K562 (cell line): ENCODE measurements at regions not wholly inside any gene's neighbourhood (a gene's known extent, or its start where the extent isn't known, plus 50 kb on each side); places are given as distances from the start of the nearest gene placed in this dataset.

ENCODE experiments used
- ATAC-seq: fragments of 200-7000 bp; cut with Tn5 transposase; 3 replicates; pipeline ENCODE4 v1.9.1; 2020; ENCODE audit warnings: moderate library complexity
- BruUV-seq: library from RNA; stranded (reverse); fragments of 400-500 nt; replicated peaks from 2 replicates; lab custom pipeline; 2021; lab: Mats Ljungman, UMichigan
- CTCF ChIA-PET: fragments of 300-600 bp; formaldehyde crosslinking; extraction: SDS; loops from one replicate; lab custom pipeline; 2021; ENCODE audit warnings: low intra/inter-chr PET ratio; lab: Yijun Ruan, JAX
- POLR2A ChIA-PET: fragments of 300-600, 350-650 bp; sonication (Branson Sonifier 250); formaldehyde crosslinking; extraction: SDS; loops from one replicate; lab custom pipeline; 2021; ENCODE audit warnings: antibody characterized with exemption, inconsistent platforms; lab: Yijun Ruan, JAX
- DNase-seq, 4 experiments: peaks; one replicate each; pipeline versions ENCODE4 v3.0.0 to v3.0.0-alpha.2; 2011 to 2018; ENCODE audit warnings: low spot score in 3 of 4, mixed read lengths in 3 of 4; ENCODE audit errors: extremely low read depth in 1 of 4
- FAIRE-seq: peaks from 2 replicates; lab custom pipeline; 2011; peaks lifted over from hg19 to GRCh38; lab: Jason Lieb, UNC
- H2AFZ ChIP-seq: 2 replicates; pipeline ENCODE4 v1.6.0; 2011; ENCODE audit warnings: low read depth, low read length, control low read depth, inconsistent platforms
- H3K27ac ChIP-seq: fragments of 200-600 bp; 3 replicates; pipeline ENCODE4 v1.8.0; 2011; ENCODE audit warnings: low read depth, mild to moderate bottlenecking, control low read depth, inconsistent platforms, low read length, moderate library complexity, mixed read lengths; ENCODE audit errors: extremely low read depth
- H3K27me3 ChIP-seq, 2 experiments: fragments of 300-600 bp in 1 of 2; 2 replicates in 1 of 2; 3 replicates in 1 of 2; pipeline versions ENCODE4 v1.6.0 to v1.8.0; 2011; ENCODE audit warnings: inconsistent platforms in 2 of 2, low read length in 2 of 2, mild to moderate bottlenecking in 1 of 2, mixed read lengths in 1 of 2, moderate library complexity in 1 of 2; ENCODE audit not compliant: control insufficient read depth in 2 of 2, insufficient read depth in 2 of 2
- H3K36me3 ChIP-seq: fragments of 300-600 bp; 3 replicates; pipeline ENCODE4 v1.8.0; 2011; ENCODE audit warnings: mild to moderate bottlenecking, low read length, inconsistent platforms; ENCODE audit not compliant: control insufficient read depth, insufficient read depth
- H3K4me1 ChIP-seq, 2 experiments: fragments of 200-600 bp in 1 of 2; replicated peaks in 1 of 2; 2 replicates in 1 of 2; 3 replicates in 1 of 2; pipeline versions ENCODE4 v1.5.1 to v1.8.0; 2011; ENCODE audit warnings: inconsistent platforms in 2 of 2, low read length in 2 of 2, mild to moderate bottlenecking in 1 of 2, mixed read lengths in 1 of 2, moderate library complexity in 1 of 2; ENCODE audit not compliant: control insufficient read depth in 2 of 2, insufficient read depth in 2 of 2
- H3K4me2 ChIP-seq: 2 replicates; pipeline ENCODE4 v1.6.1; 2011; ENCODE audit warnings: low read length, control low read depth, inconsistent platforms, mixed read lengths; ENCODE audit not compliant: insufficient read depth
- H3K4me3 ChIP-seq: fragments of 200-600 bp; sonication (generic), shearing (Covaris generic); 2 replicates; pipeline ENCODE4 v1.5.1; 2016; ENCODE audit warnings: control low read depth, inconsistent platforms
- H3K79me2 ChIP-seq: fragments of 200-600 bp; 3 replicates; pipeline ENCODE4 v1.8.0; 2011; ENCODE audit warnings: low read length, inconsistent platforms; ENCODE audit not compliant: control insufficient read depth, insufficient read depth
- H3K9ac ChIP-seq, 2 experiments: 2 replicates each; pipeline versions ENCODE4 v1.6.0 to v1.6.1; 2011; ENCODE audit warnings: low read depth in 2 of 2, low read length in 2 of 2, control low read depth in 1 of 2, inconsistent platforms in 1 of 2, mild to moderate bottlenecking in 1 of 2, mixed read lengths in 1 of 2; ENCODE audit not compliant: insufficient read depth in 1 of 2
- H3K9me1 ChIP-seq: one replicate; pipeline ENCODE4 v1.6.0; 2011; ENCODE audit warnings: inconsistent platforms, mild to moderate bottlenecking, low read length, moderate library complexity; ENCODE audit not compliant: control insufficient read depth, insufficient read depth
- H3K9me3 ChIP-seq: replicated peaks from 2 replicates; pipeline ENCODE4 v1.5.1; 2011; ENCODE audit warnings: low read depth, low read length, inconsistent platforms; ENCODE audit not compliant: control insufficient read depth, insufficient read depth
- H4K20me1 ChIP-seq: replicated peaks from 2 replicates; pipeline ENCODE4 v1.6.1; 2011; ENCODE audit warnings: low read length, inconsistent platforms, mixed read lengths; ENCODE audit not compliant: control insufficient read depth, insufficient read depth
- CBFA2T2 ChIP-seq: fragments of 450-650 bp; conservative IDR thresholded peaks from 2 replicates; pipeline ENCODE4 v1.6.1; 2017; ENCODE audit warnings: mild to moderate bottlenecking
- KAT8 ChIP-seq: fragments of 450-650 bp; IDR thresholded peaks from 2 replicates; pipeline ENCODE4 v1.6.1; 2016; ENCODE audit warnings: low read depth, mild to moderate bottlenecking
- MXI1 ChIP-seq: IDR thresholded peaks from 2 replicates; pipeline ENCODE4 v1.6.1; 2011; ENCODE audit warnings: low read depth, mild to moderate bottlenecking, improper control_type of control experiment, low read length
- RREB1 ChIP-seq: fragments of 250-450 bp; sonication (Bioruptor Pico); IDR thresholded peaks from 2 replicates; pipeline ENCODE4 v1.4.0; 2020
- TRIM28 ChIP-seq: fragments of 450-650 bp; IDR thresholded peaks from 2 replicates; pipeline ENCODE4 v1.6.1; 2017
- ZNF124 ChIP-seq: sonication (generic); formaldehyde crosslinking; IDR thresholded peaks from 2 replicates; pipeline ENCODE4 v1.8.1; 2022; ENCODE audit warnings: missing genetic modification reagents
- ZNF507 ChIP-seq: conservative IDR thresholded peaks from 2 replicates; pipeline ENCODE4 v1.6.1; 2017; ENCODE audit warnings: missing genetic modification characterization, missing compliant biosample characterization
- ZNF655 ChIP-seq: fragments of 250-450 bp; sonication (Bioruptor Pico); IDR thresholded peaks from 2 replicates; pipeline ENCODE4 v1.5.0; 2021
- ZNF717 ChIP-seq: fragments of 250-450 bp; sonication (Bioruptor Pico); IDR thresholded peaks from 2 replicates; pipeline ENCODE4 v1.5.0; 2021
- WGBS: fragments of 100-300 bp; shearing (Covaris generic); methylation state at CpG from one replicate; pipeline ENCODE4 v1.1.6; 2016; ENCODE audit warnings: low coverage, mixed read lengths; ENCODE audit not compliant: insufficient coverage; ENCODE audit errors: missing lambda C conversion rate; 5-methylcytosine and 5-hydroxymethylcytosine counted together
- in situ Hi-C: fragments of 300-500 bp; cut with MboI; formaldehyde crosslinking; loops from 4 replicates; pipeline ENCODE4 v1.15.0; 2018; ENCODE audit warnings: inconsistent platforms, mixed read lengths
- intact Hi-C: fragments of 100-400 bp; cut with micrococcal nuclease; formaldehyde crosslinking; loops from 2 replicates; pipeline ENCODE4 v1.14.2; 2022
- TF ChIP-seq, protein P1 (sequence below), 2 experiments: IDR thresholded peaks; 2 replicates each; pipeline ENCODE4 v1.6.1; 2012; ENCODE audit warnings: improper control_type of control experiment in 2 of 2, low read depth in 2 of 2, low read length in 2 of 2, borderline replicate concordance in 1 of 2
- TF ChIP-seq, protein P2 (sequence below), 2 experiments: fragments of 450-650 bp in 1 of 2; sonication (generic) in 1 of 2; formaldehyde crosslinking in 1 of 2; IDR thresholded peaks in 1 of 2; conservative IDR thresholded peaks in 1 of 2; 2 replicates each; pipeline versions ENCODE4 v1.6.1 to v1.8.1; 2016 to 2023; ENCODE audit warnings: mild to moderate bottlenecking in 2 of 2, moderate library complexity in 2 of 2, inconsistent platforms in 1 of 2, missing genetic modification reagents in 1 of 2

DNA sequence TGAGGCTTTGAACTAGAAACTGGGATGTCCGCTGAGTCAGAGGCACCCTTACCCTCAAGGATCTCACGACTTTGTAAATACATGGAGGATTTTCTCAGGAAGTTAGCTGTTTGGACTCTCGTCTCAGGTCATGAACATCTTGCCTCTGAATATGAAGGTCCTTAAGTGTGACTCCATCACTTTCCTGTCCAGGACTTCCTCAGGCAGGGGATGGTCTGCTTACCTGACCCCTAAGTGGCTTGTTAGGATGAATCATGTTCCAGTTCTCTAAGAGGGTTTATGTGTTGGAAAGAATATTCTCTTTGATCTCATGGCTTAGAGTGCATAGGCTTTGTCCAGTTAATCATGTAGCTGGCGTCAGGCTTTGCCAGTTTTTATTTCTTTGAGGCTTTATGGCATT is 511.7 kb upstream of the KLF4 start:
- DNase-seq (no peak), FAIRE-seq (no peak), ATAC-seq (no peak)
- Histone ChIP-seq H3K79me2 (no peaks in the 10 kb centered on the region), H3K4me1 (no peaks in the 10 kb centered on the region; a peak in 1 of 5 replicates), H3K27me3 (peaks cover 21 to 26% of the 10 kb centered on the region in 2 experiments), H3K9me3 (no peaks in the 10 kb centered on the region), H4K20me1 (no peaks in the 10 kb centered on the region; the same call in 1 of the 2 replicates), H3K36me3 (no peaks in the 10 kb centered on the region), H3K27ac (no peak overlapping the region), H3K9me1 (no peaks in the 10 kb centered on the region), H3K4me3 (no peak overlapping the region), H3K4me2 (no peak overlapping the region), H3K9ac (no peak overlapping the region), H2AFZ (no peak overlapping the region)
- BruUV-seq, result no TSS peak
- ChIA-PET POLR2A (interaction anchor here (2.8 kb wide), 1 partner anchor 11 kb away, joined by 7 read pairs; no protein-coding TSS in a partner anchor), CTCF (no interaction called here)
- intact Hi-C loops (loop anchor here (5.0 kb wide), 1 partner anchor 51 kb away; no protein-coding TSS in a partner anchor), in situ Hi-C loops (no loop called here)
- WGBS, result 2% methylated on average over 4 of the region's 4 CpGs
- TF ChIP-seq TRIM28, result no peak
- no peak for TF ChIP-seq KAT8
- TF ChIP-seq CBFA2T2, result no peak
- no peak for TF ChIP-seq ZNF507 (tag)
- TF ChIP-seq, protein P1, sequence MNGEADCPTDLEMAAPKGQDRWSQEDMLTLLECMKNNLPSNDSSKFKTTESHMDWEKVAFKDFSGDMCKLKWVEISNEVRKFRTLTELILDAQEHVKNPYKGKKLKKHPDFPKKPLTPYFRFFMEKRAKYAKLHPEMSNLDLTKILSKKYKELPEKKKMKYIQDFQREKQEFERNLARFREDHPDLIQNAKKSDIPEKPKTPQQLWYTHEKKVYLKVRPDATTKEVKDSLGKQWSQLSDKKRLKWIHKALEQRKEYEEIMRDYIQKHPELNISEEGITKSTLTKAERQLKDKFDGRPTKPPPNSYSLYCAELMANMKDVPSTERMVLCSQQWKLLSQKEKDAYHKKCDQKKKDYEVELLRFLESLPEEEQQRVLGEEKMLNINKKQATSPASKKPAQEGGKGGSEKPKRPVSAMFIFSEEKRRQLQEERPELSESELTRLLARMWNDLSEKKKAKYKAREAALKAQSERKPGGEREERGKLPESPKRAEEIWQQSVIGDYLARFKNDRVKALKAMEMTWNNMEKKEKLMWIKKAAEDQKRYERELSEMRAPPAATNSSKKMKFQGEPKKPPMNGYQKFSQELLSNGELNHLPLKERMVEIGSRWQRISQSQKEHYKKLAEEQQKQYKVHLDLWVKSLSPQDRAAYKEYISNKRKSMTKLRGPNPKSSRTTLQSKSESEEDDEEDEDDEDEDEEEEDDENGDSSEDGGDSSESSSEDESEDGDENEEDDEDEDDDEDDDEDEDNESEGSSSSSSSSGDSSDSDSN (IDR thresholded peaks at IDR 0.05; ENCODE audit: borderline replicate concordance in 1 of 2, low read depth in 2 of 2, low read length in 2 of 2), result no peak
- no peak for TF ChIP-seq MXI1
- no peak for TF ChIP-seq RREB1 (CRISPR knock-in tag)
- TF ChIP-seq ZNF717 (CRISPR knock-in tag), result no peak
- TF ChIP-seq, protein P2, sequence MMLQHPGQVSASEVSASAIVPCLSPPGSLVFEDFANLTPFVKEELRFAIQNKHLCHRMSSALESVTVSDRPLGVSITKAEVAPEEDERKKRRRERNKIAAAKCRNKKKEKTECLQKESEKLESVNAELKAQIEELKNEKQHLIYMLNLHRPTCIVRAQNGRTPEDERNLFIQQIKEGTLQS (IDR thresholded peaks at IDR 0.05), result no peak
- TF ChIP-seq, protein P2 (CRISPR knock-in tag; conservative IDR thresholded peaks at IDR 0.05), result no peak
- TF ChIP-seq ZNF124 (CRISPR knock-in tag), result no peak
- no peak for TF ChIP-seq ZNF655 (CRISPR knock-in tag)
